SK-N-SH (cell line): ENCODE measurements at regions not wholly inside any gene's neighbourhood (a gene's known extent, or its start where the extent isn't known, plus 50 kb on each side); places are given as distances from the start of the nearest gene placed in this dataset.
"Not testable (repeated sequence)": the region's sequence is repeated elsewhere in the genome, so short reads cannot be mapped to it uniquely, and the experiment has no call there.

Experiments
- FOSL2 ChIP-seq: IDR thresholded peaks from 2 replicates; pipeline ENCODE4 v1.4.0; 2012; ENCODE audit warnings: low read depth, mild to moderate bottlenecking, moderate library complexity, borderline replicate concordance
- FOXM1 ChIP-seq: IDR thresholded peaks from 2 replicates; pipeline ENCODE4 v1.4.0; 2012; ENCODE audit warnings: low read depth, mild to moderate bottlenecking
- MXI1 ChIP-seq: IDR thresholded peaks from 2 replicates; pipeline ENCODE4 v1.6.1; 2012; ENCODE audit warnings: mild to moderate bottlenecking, low read depth, low read length, improper control_type of control experiment
- POLR2AphosphoS5 ChIP-seq: IDR thresholded peaks from 2 replicates; pipeline ENCODE4 v1.6.1; 2012; ENCODE audit warnings: low read depth, low read length
- RAD21 ChIP-seq: IDR thresholded peaks from 2 replicates; pipeline ENCODE4 v1.6.1; 2012; ENCODE audit warnings: mild to moderate bottlenecking, low read length
- RXRA ChIP-seq: IDR thresholded peaks from 2 replicates; pipeline ENCODE4 v1.4.0; 2012; ENCODE audit warnings: low read depth, mild to moderate bottlenecking, borderline replicate concordance
- SMC3 ChIP-seq: IDR thresholded peaks from 2 replicates; pipeline ENCODE4 v1.6.1; 2012; ENCODE audit warnings: low read depth, low read length, improper control_type of control experiment
- TAF1 ChIP-seq: IDR thresholded peaks from 2 replicates; pipeline ENCODE4 v1.6.1; 2012; ENCODE audit warnings: low read depth, mild to moderate bottlenecking, low read length, moderate library complexity, borderline replicate concordance
- TF ChIP-seq, protein P1 (sequence below): fragments of 200-600 bp; sonication (generic); IDR thresholded peaks from 2 replicates; pipeline ENCODE4 v1.6.1; 2017; ENCODE audit warnings: antibody characterized with exemption, mild to moderate bottlenecking, moderate library complexity
- TF ChIP-seq, protein P2 (sequence below): IDR thresholded peaks from 2 replicates; pipeline ENCODE4 v1.4.0; 2012; ENCODE audit warnings: low read depth
- TF ChIP-seq, protein P3 (sequence below): IDR thresholded peaks from 2 replicates; pipeline ENCODE4; 2012

DNA sequence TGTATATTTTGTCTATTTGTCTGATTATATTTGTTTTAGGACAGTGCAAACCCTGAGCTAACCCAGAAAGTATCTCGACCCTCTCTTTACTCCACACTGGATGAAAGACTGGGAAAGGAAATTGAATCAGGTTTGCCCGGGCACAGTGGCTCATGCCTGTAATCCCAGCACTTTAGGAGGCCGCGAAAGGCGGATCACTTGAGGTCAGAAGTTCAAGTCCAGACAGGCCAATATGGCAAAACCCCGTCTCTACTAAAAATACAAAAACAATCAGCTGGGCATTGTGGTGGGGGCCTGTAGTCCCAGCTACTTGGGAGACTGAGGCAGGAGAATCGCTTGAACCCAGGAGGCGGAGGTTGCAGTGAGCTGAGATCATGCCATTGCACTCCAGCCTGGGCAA is 234.2 kb downstream of the BAMBI start:
- TF ChIP-seq, protein P1, sequence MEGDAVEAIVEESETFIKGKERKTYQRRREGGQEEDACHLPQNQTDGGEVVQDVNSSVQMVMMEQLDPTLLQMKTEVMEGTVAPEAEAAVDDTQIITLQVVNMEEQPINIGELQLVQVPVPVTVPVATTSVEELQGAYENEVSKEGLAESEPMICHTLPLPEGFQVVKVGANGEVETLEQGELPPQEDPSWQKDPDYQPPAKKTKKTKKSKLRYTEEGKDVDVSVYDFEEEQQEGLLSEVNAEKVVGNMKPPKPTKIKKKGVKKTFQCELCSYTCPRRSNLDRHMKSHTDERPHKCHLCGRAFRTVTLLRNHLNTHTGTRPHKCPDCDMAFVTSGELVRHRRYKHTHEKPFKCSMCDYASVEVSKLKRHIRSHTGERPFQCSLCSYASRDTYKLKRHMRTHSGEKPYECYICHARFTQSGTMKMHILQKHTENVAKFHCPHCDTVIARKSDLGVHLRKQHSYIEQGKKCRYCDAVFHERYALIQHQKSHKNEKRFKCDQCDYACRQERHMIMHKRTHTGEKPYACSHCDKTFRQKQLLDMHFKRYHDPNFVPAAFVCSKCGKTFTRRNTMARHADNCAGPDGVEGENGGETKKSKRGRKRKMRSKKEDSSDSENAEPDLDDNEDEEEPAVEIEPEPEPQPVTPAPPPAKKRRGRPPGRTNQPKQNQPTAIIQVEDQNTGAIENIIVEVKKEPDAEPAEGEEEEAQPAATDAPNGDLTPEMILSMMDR = not testable (repeated sequence)
- TF ChIP-seq RXRA, TAF1, FOXM1, RAD21, SMC3, MXI1, POLR2AphosphoS5, FOSL2: not testable (repeated sequence)
- TF ChIP-seq, protein P2, sequence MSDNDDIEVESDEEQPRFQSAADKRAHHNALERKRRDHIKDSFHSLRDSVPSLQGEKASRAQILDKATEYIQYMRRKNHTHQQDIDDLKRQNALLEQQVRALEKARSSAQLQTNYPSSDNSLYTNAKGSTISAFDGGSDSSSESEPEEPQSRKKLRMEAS = not testable (repeated sequence)
- TF ChIP-seq, protein P3, sequence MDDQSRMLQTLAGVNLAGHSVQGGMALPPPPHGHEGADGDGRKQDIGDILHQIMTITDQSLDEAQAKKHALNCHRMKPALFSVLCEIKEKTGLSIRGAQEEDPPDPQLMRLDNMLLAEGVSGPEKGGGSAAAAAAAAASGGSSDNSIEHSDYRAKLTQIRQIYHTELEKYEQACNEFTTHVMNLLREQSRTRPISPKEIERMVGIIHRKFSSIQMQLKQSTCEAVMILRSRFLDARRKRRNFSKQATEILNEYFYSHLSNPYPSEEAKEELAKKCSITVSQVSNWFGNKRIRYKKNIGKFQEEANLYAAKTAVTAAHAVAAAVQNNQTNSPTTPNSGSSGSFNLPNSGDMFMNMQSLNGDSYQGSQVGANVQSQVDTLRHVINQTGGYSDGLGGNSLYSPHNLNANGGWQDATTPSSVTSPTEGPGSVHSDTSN = not testable (repeated sequence)
